ENCODE measurements at regions not wholly inside any gene's neighbourhood (a gene's known extent, or its start where the extent isn't known, plus 50 kb on each side); places are given as distances from the start of the nearest gene placed in this dataset.

DNA sequence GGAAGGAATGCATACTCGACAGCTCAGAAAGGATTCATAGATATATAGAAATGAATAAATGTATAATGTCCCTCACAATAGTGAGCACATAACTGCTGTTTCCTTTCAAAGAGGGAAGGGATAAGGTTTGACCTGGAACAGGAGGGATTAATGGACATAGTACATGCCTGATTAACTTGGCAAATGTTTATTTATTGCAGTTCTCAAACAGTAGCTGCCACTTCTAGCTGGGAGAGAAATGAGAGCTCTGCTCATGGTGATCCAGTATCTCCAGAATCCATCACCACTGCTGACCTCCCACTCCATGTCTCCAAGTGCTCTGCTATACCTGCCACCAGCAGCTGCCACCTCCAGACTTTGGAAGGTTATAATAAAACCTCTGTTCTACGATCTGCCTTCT, 108.1 kb downstream of the LRIG3 start:
- Histone ChIP-seq H3K36me3 (ENCODE audit: control insufficient read depth, insufficient read depth, low read length) (no peaks in the 10 kb centered on the region), H3K4me3 (replicated peaks; ENCODE audit: low read depth, low read length) (no peak overlapping the region), H3K27me3 (replicated peaks; ENCODE audit: control insufficient read depth, insufficient read depth, low read length) (no peaks in the 10 kb centered on the region)
- TF ChIP-seq, protein P1, sequence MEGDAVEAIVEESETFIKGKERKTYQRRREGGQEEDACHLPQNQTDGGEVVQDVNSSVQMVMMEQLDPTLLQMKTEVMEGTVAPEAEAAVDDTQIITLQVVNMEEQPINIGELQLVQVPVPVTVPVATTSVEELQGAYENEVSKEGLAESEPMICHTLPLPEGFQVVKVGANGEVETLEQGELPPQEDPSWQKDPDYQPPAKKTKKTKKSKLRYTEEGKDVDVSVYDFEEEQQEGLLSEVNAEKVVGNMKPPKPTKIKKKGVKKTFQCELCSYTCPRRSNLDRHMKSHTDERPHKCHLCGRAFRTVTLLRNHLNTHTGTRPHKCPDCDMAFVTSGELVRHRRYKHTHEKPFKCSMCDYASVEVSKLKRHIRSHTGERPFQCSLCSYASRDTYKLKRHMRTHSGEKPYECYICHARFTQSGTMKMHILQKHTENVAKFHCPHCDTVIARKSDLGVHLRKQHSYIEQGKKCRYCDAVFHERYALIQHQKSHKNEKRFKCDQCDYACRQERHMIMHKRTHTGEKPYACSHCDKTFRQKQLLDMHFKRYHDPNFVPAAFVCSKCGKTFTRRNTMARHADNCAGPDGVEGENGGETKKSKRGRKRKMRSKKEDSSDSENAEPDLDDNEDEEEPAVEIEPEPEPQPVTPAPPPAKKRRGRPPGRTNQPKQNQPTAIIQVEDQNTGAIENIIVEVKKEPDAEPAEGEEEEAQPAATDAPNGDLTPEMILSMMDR (IDR thresholded peaks at IDR 0.05; ENCODE audit: insufficient read depth, low read length, poor library complexity, severe bottlenecking) = no peak
- no peak for DNase-seq (ENCODE audit: extremely low read depth, insufficient read length)

DNA sequence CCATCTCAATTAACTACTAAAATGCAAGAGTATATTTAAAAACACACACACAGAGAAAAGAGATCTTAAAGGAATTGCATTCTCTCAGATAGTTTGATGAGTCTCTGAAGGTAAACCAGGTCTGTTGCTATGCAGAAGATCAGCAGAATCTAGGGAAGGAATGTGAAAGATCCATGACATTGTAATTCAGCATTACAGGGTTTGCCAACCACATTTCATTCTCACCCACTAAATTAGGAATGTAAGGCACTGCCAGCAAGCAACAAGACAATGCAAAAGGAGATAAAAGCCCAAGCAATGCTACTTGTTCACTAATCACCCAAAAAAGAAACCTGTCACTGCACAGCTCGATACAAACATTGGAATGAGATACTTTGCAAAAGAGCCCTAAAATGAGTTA, 106.3 kb downstream of the LRIG3 start:
- no peak for DNase-seq (ENCODE audit: extremely low read depth, insufficient read length)
- Histone ChIP-seq H3K4me3 (replicated peaks; ENCODE audit: low read depth, low read length) (no peak overlapping the region), H3K27me3 (replicated peaks; ENCODE audit: control insufficient read depth, insufficient read depth, low read length) (no peaks in the 10 kb centered on the region), H3K36me3 (ENCODE audit: control insufficient read depth, insufficient read depth, low read length) (no peaks in the 10 kb centered on the region)
- TF ChIP-seq, protein P1 (IDR thresholded peaks at IDR 0.05; ENCODE audit: insufficient read depth, low read length, poor library complexity, severe bottlenecking) = no peak

DNA sequence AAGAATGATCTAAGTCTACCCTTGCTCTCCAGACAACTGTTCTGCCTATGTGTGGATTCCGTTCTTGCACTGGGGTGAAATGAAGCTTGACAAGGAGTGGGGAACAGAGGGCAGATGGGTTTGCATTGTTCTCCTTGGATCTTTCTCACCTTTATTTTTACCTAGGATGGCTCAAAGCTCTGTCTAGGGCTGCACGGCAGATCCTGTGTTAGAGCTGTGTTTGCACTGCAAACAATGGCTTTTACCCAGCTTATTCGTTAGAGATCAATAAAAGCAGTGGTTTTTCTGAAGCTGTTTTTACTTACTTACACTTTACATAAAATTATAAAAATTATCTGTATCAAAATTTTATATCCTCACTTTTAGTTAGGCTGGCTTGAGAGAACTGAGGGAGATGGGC, 105.1 kb downstream of the LRIG3 start:
- no peak for DNase-seq (ENCODE audit: extremely low read depth, insufficient read length)
- H3K4me3 ChIP-seq (replicated peaks; ENCODE audit: low read depth, low read length) = no peak overlapping the region
- H3K36me3 ChIP-seq (ENCODE audit: control insufficient read depth, insufficient read depth, low read length) = no peaks in the 10 kb centered on the region
- H3K27me3 ChIP-seq (replicated peaks; ENCODE audit: control insufficient read depth, insufficient read depth, low read length) = no peaks in the 10 kb centered on the region
- TF ChIP-seq, protein P1 (IDR thresholded peaks at IDR 0.05; ENCODE audit: insufficient read depth, low read length, poor library complexity, severe bottlenecking) = no peak

DNA sequence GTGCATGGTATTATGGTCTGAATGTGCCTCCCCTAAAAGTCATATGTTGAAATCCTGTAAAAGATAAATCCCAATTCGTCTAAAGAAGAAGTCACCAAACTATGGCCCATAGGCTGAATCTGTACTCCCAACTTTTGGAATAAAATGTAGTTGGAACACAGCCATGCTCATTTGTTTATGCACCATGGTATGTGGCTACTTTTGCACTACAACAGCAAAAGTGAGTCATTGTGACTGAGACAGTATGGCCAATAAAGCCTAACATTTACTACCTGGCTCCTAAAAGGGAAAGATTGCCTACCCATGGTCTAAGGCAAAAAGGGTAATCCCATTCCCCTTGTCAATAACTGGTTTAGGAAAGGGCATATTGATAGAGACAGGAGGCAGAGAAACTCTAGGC, 101.8 kb downstream of the LRIG3 start:
- no peak for DNase-seq (ENCODE audit: extremely low read depth, insufficient read length)
- Histone ChIP-seq H3K36me3 (ENCODE audit: control insufficient read depth, insufficient read depth, low read length) (no peaks in the 10 kb centered on the region), H3K27me3 (replicated peaks; ENCODE audit: control insufficient read depth, insufficient read depth, low read length) (no peaks in the 10 kb centered on the region), H3K4me3 (replicated peaks; ENCODE audit: low read depth, low read length) (no peak overlapping the region)
- TF ChIP-seq, protein P1 (IDR thresholded peaks at IDR 0.05; ENCODE audit: insufficient read depth, low read length, poor library complexity, severe bottlenecking) = no peak

DNA sequence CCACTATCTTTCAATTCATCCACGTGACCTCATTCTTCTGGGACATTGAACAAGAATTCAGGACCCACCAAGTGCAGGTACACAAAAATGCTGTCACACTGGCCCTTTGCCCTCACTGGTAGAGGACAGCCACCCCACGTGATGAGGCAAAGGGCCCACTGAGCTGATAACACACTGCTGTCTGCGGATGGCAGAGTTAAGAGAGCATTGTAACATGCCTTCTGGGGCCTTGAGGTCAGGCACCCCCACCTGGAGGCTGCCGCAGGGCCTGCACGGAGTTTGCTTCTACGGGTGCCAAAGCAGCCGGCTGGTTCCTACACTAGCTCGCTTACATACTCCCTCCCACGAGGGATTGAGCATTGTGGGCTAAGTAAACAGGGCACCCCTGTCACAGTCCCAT, 101.0 kb downstream of the LRIG3 start:
- no peak for DNase-seq (ENCODE audit: extremely low read depth, insufficient read length)
- no peaks in the 10 kb centered on the region for H3K27me3 ChIP-seq (replicated peaks; ENCODE audit: control insufficient read depth, insufficient read depth, low read length)
- TF ChIP-seq, protein P1 (IDR thresholded peaks at IDR 0.05; ENCODE audit: insufficient read depth, low read length, poor library complexity, severe bottlenecking) = no peak

DNA sequence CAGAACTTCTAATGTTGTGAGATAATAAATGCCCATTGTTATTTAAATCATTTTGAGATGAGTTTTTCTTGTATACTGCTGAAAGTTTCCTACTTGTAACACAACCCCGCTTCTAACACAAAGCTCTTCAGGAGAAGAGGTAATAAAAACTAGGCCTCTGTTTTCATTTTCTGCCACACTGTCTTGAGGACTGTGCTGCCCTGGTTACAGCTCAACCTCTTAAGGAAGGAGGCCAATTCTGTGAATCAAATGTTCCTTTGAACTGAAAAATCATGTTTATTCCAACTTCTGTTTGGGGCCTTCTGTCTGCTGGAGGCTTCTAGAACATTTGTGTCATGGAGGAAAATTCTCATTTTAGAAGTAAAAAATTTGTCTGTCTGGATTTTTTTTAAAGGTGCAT, 100.3 kb downstream of the LRIG3 start:
- DNase-seq (ENCODE audit: extremely low read depth, insufficient read length) = no peak
- Histone ChIP-seq H3K27me3 (replicated peaks; ENCODE audit: control insufficient read depth, insufficient read depth, low read length) (no peaks in the 10 kb centered on the region), H3K4me3 (replicated peaks; ENCODE audit: low read depth, low read length) (no peak overlapping the region), H3K36me3 (ENCODE audit: control insufficient read depth, insufficient read depth, low read length) (no peaks in the 10 kb centered on the region)
- TF ChIP-seq, protein P1 (IDR thresholded peaks at IDR 0.05; ENCODE audit: insufficient read depth, low read length, poor library complexity, severe bottlenecking) = no peak

More for the DNA sequence above, 101.0 kb downstream of the LRIG3 start:
- Histone ChIP-seq H3K36me3 (ENCODE audit: control insufficient read depth, insufficient read depth, low read length) (no peaks in the 10 kb centered on the region), H3K4me3 (replicated peaks; ENCODE audit: low read depth, low read length) (no peak overlapping the region)

All from GM06990 (cell line).